ENCODE measurements at regions not wholly inside any gene's neighbourhood (a gene's known extent, or its start where the extent isn't known, plus 50 kb on each side); places are given as distances from the start of the nearest gene placed in this dataset.

DNA sequence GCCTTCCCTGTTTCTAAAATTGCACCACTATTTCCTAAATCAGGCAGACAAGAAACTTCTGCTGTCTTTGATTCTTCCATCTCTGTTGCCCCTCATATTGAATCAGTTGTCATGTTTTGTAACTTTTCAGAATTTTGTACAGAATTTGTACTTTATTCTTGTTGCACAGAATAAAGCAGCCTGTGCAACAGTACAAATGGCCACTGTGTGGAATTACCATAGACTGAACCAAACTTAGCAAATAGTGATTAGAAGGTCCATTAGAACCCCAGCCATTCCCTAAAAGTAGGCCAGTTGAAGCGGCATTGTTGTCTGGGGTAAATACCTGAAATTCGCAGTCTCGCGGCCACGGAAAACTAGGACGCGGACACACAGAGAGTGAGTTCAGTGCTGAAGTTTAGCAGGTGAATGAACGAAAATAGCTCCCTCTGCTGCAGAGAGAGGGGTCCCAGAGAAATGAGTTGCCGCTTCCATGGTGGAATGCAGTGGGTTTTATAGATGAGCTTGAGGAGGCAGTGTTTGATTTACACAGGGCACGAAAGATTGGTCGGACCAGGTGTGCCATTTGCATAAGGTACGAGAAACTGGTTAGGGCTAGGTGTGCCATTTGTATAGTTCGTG lies 71.8 kb downstream of the C4orf33 start:
- WGBS (ENCODE audit: insufficient coverage): 75% methylated on average over 6 of the region's 13 CpGs
- Mint-ChIP-seq H3K27ac (no peak overlapping the region), H3K27me3 (ENCODE audit: low read depth in 3 of 3) (peaks cover 7 to 11% (median 11%) of the 10 kb centered on the region in 3 donors), H3K9me3 (peaks cover 0 to 5% (median 1%) of the 10 kb centered on the region in 7 donors), H3K4me1 (peaks cover 3% of the 10 kb centered on the region), H3K4me3 (peak overlapping the region in 1 of 2 donors; percentile 40), H3K36me3 (no peaks in the 10 kb centered on the region)
- Histone ChIP-seq H3K27me3 (ENCODE audit: control insufficient read depth in 2 of 2, insufficient read depth in 2 of 2, low read length in 2 of 2) (peaks cover 8 to 10% of the 10 kb centered on the region in 2 donors), H3K36me3 (replicated peaks in 1 of 2; ENCODE audit: control insufficient read depth in 1 of 2, insufficient read depth in 2 of 2, low read length in 2 of 2) (no peaks in the 10 kb centered on the region), H3K9me3 (replicated peaks in 1 of 2; ENCODE audit: control insufficient read depth in 1 of 2, insufficient read depth in 1 of 2, low read length in 2 of 2) (no peaks in the 10 kb centered on the region), H3K27ac (ENCODE audit: low read depth in 1 of 2, low read length in 2 of 2) (no peak overlapping the region), H3K4me1 (ENCODE audit: control insufficient read depth in 1 of 2, insufficient read depth in 2 of 2, low read length in 2 of 2) (no peaks in the 10 kb centered on the region), H3K79me2 (ENCODE audit: insufficient read depth, low read length) (no peaks in the 10 kb centered on the region), H2AFZ (ENCODE audit: insufficient read depth, low read depth, low read length, poor library complexity, severe bottlenecking) (no peak overlapping the region), H3K9ac (ENCODE audit: insufficient read depth, low read length, poor library complexity, severe bottlenecking) (no peak overlapping the region), H4K20me1 (ENCODE audit: insufficient read depth, low read length) (no peaks in the 10 kb centered on the region), H3K4me2 (replicated peaks; ENCODE audit: extremely low read depth, low read length, poor library complexity, severe bottlenecking) (no peak overlapping the region), H3K4me3 (replicated peaks in 1 of 3; ENCODE audit: low read depth in 2 of 3, low read length in 3 of 3) (no peak overlapping the region)
- intact Hi-C loops (cut with micrococcal nuclease): no loop called here
- DNase-seq: no peak
- TF ChIP-seq, protein P1, sequence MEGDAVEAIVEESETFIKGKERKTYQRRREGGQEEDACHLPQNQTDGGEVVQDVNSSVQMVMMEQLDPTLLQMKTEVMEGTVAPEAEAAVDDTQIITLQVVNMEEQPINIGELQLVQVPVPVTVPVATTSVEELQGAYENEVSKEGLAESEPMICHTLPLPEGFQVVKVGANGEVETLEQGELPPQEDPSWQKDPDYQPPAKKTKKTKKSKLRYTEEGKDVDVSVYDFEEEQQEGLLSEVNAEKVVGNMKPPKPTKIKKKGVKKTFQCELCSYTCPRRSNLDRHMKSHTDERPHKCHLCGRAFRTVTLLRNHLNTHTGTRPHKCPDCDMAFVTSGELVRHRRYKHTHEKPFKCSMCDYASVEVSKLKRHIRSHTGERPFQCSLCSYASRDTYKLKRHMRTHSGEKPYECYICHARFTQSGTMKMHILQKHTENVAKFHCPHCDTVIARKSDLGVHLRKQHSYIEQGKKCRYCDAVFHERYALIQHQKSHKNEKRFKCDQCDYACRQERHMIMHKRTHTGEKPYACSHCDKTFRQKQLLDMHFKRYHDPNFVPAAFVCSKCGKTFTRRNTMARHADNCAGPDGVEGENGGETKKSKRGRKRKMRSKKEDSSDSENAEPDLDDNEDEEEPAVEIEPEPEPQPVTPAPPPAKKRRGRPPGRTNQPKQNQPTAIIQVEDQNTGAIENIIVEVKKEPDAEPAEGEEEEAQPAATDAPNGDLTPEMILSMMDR (IDR thresholded peaks at IDR 0.05): no peak

DNA sequence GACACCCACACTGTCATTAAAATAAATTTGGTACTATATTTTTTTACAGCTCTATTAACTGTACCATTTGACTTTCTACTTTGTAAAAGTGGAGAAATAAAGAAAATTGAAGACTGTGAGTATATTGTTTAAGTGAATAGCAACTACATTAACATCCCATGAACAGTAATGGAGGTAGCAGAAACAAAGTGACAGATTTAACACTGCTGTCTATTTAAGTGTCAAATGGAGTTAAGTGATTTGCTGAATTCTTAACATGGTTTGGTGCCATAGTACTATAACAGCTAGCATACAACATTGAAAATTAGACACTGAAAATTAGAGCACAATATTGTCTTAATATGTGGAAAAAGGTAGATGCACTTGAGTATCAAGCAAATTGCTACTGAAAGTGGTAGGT lies 76.2 kb downstream of the C4orf33 start:
- Histone ChIP-seq H3K27ac (ENCODE audit: low read depth in 1 of 2, low read length in 2 of 2) (no peak overlapping the region), H3K4me3 (replicated peaks in 1 of 3; ENCODE audit: low read depth in 2 of 3, low read length in 3 of 3) (no peak overlapping the region), H2AFZ (ENCODE audit: insufficient read depth, low read depth, low read length, poor library complexity, severe bottlenecking) (no peak overlapping the region), H3K9me3 (replicated peaks in 1 of 2; ENCODE audit: control insufficient read depth in 1 of 2, insufficient read depth in 1 of 2, low read length in 2 of 2) (no peaks in the 10 kb centered on the region), H3K79me2 (ENCODE audit: insufficient read depth, low read length) (no peaks in the 10 kb centered on the region), H3K36me3 (replicated peaks in 1 of 2; ENCODE audit: control insufficient read depth in 1 of 2, insufficient read depth in 2 of 2, low read length in 2 of 2) (no peaks in the 10 kb centered on the region), H4K20me1 (ENCODE audit: insufficient read depth, low read length) (no peaks in the 10 kb centered on the region), H3K9ac (ENCODE audit: insufficient read depth, low read length, poor library complexity, severe bottlenecking) (no peak overlapping the region), H3K27me3 (ENCODE audit: control insufficient read depth in 2 of 2, insufficient read depth in 2 of 2, low read length in 2 of 2) (peaks cover 8 to 10% of the 10 kb centered on the region in 2 donors), H3K4me1 (ENCODE audit: control insufficient read depth in 1 of 2, insufficient read depth in 2 of 2, low read length in 2 of 2) (no peaks in the 10 kb centered on the region), H3K4me2 (replicated peaks; ENCODE audit: extremely low read depth, low read length, poor library complexity, severe bottlenecking) (no peak overlapping the region)
- Mint-ChIP-seq H3K27me3 (ENCODE audit: low read depth in 3 of 3) (peaks cover 5 to 13% (median 7%) of the 10 kb centered on the region in 3 donors), H3K4me3 (no peak overlapping the region), H3K4me1 (no peaks in the 10 kb centered on the region), H3K36me3 (no peaks in the 10 kb centered on the region), H3K9me3 (peaks cover 0 to 3% (median 0%) of the 10 kb centered on the region in 7 donors), H3K27ac (peak overlapping the region in 1 of 7 donors; percentile 42)
- DNase-seq: no peak
- TF ChIP-seq, protein P1 (IDR thresholded peaks at IDR 0.05): no peak
- intact Hi-C loops (cut with micrococcal nuclease): no loop called here
